NOMO-1 (cell line): ENCODE measurements at regions not wholly inside any gene's neighbourhood (a gene's known extent, or its start where the extent isn't known, plus 50 kb on each side); places are given as distances from the start of the nearest gene placed in this dataset.
"Not testable (repeated sequence)": the region's sequence is repeated elsewhere in the genome, so short reads cannot be mapped to it uniquely, and the experiment has no call there.

Source experiments
- DNase-seq, 2 experiments: peaks; one replicate each; lab custom pipeline; 2025; ENCODE audit not compliant: unreplicated experiment in 2 of 2; lab: John Stamatoyannopoulos, UW

- no peak for DNase-seq
These were observed 61.5 kb upstream of the TSC22D1 start for GRCh38 chr13:44637581-44637980.

GRCh38 chr13:44629465-44630183 lies 53.5 kb upstream of the TSC22D1 start:
- DNase-seq = no peak

GRCh38 chr13:44628826-44629225 lies 52.7 kb upstream of the TSC22D1 start:
- not testable (repeated sequence) for DNase-seq

GRCh38 chr13:44627441-44627840 lies 51.3 kb upstream of the TSC22D1 start:
- no peak for DNase-seq

GRCh38 chr13:44626176-44626575 lies 50.0 kb upstream of the TSC22D1 start:
- no peak for DNase-seq
